Pulmonary artery endothelial cell (primary cell): ENCODE measurements at regions not wholly inside any gene's neighbourhood (a gene's known extent, or its start where the extent isn't known, plus 50 kb on each side); places are given as distances from the start of the nearest gene placed in this dataset.
"Not testable (repeated sequence)": the region's sequence is repeated elsewhere in the genome, so short reads cannot be mapped to it uniquely, and the experiment has no call there.

ENCODE experiments used
- DNase-seq: peaks from one replicate; pipeline ENCODE4 v3.0.0-alpha.2; 2011; ENCODE audit warnings: low read depth, low spot score

DNA sequence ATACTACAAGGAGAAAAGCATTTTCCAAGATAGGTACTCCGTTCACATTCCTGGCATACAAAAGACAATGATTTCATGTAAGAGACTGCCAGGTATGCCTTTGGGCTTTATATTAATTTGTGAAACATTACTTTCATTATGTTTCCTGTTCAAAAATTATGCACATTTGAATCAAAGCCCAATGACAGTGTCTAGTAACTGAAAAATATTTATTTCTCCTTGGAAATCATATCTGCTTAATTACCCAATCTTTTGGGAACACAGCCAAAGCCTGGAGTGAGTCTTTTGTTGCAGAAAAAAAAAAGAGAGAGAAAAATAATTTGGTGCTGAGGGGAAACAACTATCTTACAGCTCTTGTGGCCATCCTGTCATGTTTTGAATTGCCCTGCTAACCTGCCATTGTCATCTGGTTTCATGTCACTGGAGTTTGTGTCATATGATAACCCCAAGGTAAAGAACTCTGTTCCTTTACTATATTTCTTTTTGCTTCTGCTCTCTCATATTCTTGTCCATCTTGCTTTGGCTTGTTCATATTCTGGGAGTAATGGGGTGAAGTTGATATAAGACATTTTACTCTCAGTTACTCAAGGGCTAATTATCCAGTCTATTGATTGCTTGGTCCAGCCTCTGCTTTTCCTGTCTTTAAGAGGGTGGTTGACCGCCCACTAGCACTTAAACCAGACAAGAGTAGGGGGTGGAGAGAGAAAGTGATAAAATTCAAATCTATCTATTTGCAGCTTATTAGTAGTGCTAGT, 238.3 kb upstream of the NUDT12 start:
- no peak for DNase-seq

DNA sequence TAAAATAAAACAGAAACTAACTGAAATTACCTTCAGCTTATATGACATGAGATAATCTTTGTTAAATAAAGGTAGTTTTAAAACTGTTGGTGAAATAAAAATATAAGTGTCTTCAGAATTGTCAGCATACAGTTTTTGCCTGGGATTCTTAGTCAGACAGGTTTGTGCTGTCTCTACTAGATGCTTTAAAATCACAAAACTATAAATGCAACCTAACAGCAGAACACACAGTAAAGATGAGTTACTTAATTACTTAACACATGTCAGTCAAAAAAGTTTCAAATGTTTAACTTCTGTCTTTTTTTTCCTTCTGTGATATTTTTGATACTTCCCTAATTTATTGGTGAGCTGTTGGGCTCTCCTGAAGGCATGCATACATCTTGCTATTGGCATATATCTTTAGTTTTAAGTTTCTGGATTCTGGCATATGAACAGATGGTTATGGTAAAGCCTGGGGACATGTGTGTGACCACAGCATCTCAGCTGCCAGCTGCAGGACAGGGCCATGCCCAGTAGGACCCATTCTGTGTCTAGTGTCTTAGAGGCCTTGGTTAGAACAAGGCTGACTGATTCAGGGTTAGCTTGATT, 231.1 kb upstream of the NUDT12 start:
- no peak for DNase-seq

GRCh38 chr5:103785569-103785968, 223.0 kb upstream of the NUDT12 start:
- DNase-seq = no peak

- DNase-seq = no peak
Measured at GRCh38 chr5:103783669-103784068, 221.1 kb upstream of the NUDT12 start.

- no peak for DNase-seq
Measured at GRCh38 chr5:103780794-103781193, 218.2 kb upstream of the NUDT12 start.

DNA sequence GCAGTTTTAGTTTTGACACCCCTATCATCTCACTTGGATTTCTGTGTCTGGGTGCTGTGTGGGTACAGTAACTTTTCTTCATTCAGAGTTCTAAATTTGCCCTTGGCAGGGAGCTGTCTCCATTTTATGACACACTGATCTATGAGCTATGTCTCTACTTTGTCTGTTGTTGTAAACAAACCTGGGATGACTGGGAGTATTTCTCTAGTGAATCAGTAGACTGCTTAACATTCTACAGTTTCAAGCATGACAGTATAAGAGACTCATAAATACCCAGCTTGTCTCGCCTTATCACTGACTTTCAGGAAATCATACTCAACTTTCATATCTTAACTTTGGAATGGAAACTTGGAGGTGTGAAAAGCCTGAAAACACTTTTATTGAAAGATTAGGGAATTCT, 212.1 kb upstream of the NUDT12 start:
- DNase-seq = no peak

DNA sequence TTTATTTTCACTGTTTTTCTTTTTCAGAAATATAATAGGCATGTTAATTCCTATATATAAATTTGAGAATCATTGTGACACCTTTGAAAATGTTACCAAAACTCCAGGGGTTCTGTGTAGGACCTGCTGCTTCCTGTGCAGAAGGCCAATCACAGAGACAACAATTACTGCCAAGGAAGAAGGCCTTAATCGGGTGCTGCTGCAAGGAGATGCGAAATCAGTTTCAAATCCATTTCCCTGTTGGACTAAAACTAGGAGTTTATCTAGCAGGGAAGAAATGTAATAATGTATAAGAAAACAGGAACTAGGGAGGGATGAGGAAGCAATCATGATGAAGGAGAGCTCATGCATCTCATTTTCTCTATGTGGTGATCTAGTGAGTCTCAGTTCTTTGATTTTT, 209.7 kb upstream of the NUDT12 start:
- no peak for DNase-seq

DNA sequence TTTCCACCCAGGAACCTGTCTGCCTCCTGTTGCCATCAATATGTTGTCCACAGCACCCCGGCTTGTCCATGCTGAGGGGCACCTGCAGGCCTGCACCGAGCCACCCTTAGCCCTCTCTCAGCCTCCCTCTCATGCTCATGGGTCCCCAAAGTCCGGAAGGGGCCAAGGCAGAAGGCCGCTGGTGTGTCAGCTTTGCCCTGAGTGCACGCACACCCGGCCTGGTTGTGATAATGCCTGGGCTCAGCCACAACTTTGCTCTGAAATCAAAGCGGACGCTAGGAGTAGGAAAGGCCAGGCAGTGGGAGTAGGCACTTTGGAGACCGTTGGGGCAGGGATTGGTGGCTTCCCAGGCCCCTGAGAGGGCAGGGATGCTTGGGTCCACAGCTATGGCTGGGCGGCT, 201.8 kb upstream of the NUDT12 start:
- DNase-seq = no peak

DNA sequence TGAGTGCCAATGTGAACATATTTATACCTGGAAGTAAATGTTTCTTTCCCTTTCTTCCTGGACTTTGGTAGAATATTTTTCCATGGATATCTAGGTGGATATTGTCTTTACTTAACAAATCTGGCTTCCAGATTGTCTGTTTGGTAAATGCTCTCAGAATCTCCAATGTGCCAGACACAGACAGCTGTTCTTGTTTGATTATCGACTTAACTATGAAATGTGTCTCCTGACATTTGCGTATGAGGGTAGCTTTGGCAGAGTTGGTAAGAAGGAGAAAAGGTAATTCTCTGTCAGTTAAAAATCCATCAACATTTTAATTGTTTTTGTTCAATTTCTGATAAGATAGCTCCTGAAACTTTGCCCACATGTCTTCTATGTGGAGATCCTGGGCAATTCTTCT, 196.4 kb upstream of the NUDT12 start:
- no peak for DNase-seq

DNA sequence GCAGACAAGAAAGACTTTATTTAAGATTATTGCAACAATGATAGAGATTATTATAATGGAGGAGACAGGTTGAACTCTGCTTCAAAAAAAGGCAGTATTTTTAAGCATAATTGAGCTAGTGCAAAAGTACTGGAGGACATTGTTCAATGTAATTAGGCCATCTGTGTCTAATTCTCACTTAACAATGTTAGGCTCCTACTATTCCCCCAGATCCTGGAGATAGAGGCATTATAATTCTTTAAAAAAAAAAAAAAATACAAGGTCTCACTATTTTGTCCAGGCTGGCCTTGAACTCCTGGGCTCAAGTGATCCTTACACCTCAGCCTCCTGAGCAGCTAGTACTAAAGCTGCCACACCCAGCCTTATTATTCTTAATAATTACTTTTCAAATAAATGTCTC, 193.4 kb upstream of the NUDT12 start:
- DNase-seq = no peak

DNA sequence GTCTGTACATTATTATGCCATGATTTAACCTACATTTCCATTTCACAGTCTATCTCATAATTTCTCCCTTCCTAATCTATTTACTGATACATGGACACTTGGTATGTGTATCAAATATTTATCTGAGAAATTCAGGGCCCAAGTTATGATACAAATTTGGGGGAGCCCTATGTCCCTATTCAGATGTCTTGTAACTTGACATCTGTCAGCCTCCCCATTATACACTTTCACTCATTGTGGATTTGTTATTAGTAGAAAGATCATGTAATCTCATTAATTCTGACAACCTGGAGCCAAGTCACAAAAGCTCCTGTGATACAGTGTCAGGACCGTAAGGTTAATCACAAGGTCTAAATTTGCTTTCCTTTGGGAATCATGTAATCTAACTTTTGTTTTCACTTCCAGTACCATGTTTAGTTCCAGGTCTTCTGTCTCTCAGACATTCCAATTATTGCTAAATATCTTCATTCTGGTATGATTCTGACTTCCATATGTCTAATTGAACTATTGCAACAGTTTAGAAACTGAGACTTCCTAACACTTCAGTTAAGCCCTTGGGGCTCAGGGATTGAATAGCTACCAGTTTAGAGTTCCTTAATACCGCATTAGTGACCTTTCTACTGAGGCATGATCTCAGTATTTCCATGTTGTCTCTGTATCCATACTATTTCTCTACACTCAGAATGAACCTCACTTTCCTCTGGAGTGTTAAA, 182.9 kb upstream of the NUDT12 start:
- no peak for DNase-seq

DNA sequence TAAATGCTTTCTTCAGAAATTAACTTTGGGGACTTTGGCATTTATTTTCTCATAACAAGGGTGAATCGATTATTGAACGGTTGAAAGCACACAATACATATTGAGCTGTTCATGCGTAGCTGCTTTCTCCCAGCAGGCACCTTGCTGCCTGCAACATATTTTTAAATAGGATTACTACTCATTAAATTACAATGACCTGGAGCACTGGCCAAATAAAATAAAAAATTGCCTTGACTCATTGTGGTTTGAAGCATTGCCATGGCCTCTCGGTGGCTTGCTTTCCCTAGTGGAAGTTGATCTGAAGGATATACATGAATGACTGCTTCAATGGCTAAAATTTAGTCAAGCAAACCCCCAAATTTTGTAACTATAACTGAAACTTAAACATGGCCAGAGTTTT, 181.6 kb upstream of the NUDT12 start:
- no peak for DNase-seq

DNA sequence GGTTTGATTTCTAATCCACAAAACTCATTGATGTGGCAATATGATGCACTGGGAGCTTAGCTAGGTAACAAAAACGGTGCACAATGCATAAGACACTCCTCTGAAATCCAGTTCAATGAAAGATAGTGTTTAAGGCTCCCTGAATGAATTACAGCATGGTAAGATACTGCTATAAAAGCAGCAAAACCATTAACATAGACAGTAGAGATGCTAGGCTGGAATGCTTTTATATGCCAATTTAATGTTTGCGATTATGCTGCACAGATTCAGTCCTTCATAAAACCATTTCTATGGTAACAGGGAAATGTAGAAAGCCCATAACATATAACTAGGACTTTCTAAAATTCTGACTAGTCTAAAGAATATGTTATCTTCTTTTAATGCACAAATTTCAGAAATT, 180.8 kb upstream of the NUDT12 start:
- DNase-seq = no peak

DNA sequence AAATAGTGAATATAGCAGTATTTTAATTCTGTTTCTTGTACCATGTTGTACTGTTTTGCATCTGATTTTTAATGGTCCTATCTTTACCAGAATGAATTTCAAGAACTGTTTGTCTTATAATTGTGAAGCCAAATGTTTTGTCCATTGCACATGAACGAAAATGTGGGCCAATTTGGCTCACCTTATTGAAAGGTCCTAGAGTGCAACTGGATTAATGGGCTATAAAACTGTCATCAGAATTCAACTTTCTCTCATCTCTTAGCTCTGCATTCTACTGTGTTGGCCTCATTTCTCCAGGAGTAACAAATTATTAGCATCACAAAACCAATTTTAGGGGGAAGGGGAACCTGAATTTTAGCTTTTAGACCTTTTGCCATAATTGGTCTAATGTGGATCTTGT, 179.4 kb upstream of the NUDT12 start:
- no peak for DNase-seq

- DNase-seq = not testable (repeated sequence)
Measured at GRCh38 chr5:103736343-103736742, 173.8 kb upstream of the NUDT12 start.

DNA sequence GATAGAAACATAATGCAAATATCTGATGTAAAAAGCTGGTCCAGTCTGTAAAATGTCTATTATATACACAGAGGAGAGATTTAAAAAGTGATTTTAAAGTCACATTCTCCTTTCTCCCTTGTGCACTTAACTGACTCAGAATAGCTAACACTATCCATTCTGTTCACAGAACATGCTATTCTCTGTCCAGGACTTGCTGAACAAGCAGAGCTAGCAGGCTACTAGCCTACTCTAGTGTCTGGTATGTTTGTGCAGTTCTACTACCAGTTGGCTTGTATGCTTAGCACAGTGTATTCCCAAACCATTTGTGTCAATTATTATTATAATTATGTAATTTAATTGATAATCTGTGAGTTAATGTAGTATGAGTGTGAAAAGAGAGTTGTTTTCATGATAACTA, 161.7 kb upstream of the NUDT12 start:
- DNase-seq = no peak

- DNase-seq = no peak
Measured at GRCh38 chr5:103721183-103721582, 158.6 kb upstream of the NUDT12 start.

- no peak for DNase-seq
Measured at GRCh38 chr5:103718108-103718507, 155.5 kb upstream of the NUDT12 start.

DNA sequence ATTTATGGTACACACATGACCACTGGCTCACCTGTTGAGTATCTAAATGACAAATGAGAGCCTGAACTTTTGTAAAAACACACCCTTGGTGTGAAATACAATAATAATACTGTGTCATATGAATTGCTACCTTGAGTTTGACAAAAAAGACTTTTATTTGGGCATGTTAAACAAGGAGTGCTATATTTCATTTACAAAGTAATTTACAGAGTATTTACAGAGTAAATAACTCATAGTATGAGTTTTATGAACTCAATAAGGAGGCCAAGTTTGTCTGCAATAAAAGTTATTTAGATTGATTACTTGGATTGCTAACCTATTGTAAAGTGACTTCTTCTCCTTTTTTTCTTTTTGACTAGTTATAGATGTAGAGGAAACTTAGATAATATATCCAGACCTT, 146.0 kb upstream of the NUDT12 start:
- no peak for DNase-seq

- no peak for DNase-seq
Measured at GRCh38 chr5:103706939-103707682, 144.5 kb upstream of the NUDT12 start.

GRCh38 chr5:103703617-103704016, 141.0 kb upstream of the NUDT12 start:
- DNase-seq = no peak

DNA sequence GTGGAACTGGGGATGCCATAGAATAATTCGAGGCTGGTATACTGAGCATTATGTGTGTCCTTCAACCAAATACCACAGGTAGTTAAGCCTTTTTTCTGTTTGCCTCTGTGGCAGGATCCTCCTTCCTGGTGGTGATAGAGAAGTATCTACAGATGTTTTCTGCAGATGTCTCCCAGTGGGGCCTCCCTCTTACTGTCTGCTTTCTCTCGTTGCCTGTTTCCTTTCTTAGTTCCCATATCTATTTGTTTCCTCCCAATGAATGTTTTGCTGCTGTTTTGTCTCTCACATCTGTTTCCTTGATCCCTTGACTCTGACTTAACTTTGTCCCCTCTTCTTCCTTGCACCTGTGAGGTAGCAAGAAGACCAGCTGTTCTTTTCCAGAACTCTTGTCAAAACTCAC, 130.9 kb upstream of the NUDT12 start:
- DNase-seq = no peak
